KMS-11 (cell line): ENCODE measurements at regions not wholly inside any gene's neighbourhood (a gene's known extent, or its start where the extent isn't known, plus 50 kb on each side); places are given as distances from the start of the nearest gene placed in this dataset.

Experiments
- H2AFZ ChIP-seq: fragments of 200-600 bp; sonication (generic); 2 replicates; pipeline ENCODE4 v1.6.1; 2016; ENCODE audit warnings: antibody characterized with exemption, mixed run types, low read depth
- H3K27ac ChIP-seq: fragments of 200-600 bp; sonication (generic); 2 replicates; pipeline ENCODE4 v1.6.1; 2016; ENCODE audit warnings: mild to moderate bottlenecking, mixed run types
- H3K27me3 ChIP-seq: fragments of 200-600 bp; sonication (generic); 2 replicates; pipeline ENCODE4 v1.6.1; 2017; ENCODE audit warnings: mild to moderate bottlenecking, low read depth, mixed run types, moderate library complexity; ENCODE audit not compliant: insufficient read depth
- H3K36me3 ChIP-seq: fragments of 200-600 bp; sonication (generic); 2 replicates; pipeline ENCODE4 v1.6.1; 2017; ENCODE audit warnings: mild to moderate bottlenecking, mixed run types; ENCODE audit not compliant: insufficient read depth
- H3K4me1 ChIP-seq: fragments of 200-600 bp; sonication (generic); 2 replicates; pipeline ENCODE4 v1.6.1; 2016; ENCODE audit warnings: mild to moderate bottlenecking, low read depth, mixed run types; ENCODE audit not compliant: poor library complexity, severe bottlenecking
- H3K4me2 ChIP-seq: fragments of 200-600 bp; sonication (generic); 2 replicates; pipeline ENCODE4 v1.7.0; 2016; ENCODE audit warnings: mild to moderate bottlenecking, mixed run types
- H3K4me3 ChIP-seq: fragments of 200-600 bp; sonication (generic); IDR thresholded peaks from 2 replicates; pipeline ENCODE4 v1.6.1; 2017; ENCODE audit warnings: low read depth, low read length, mixed read lengths; ENCODE audit not compliant: insufficient read depth
- H3K79me2 ChIP-seq: fragments of 200-600 bp; sonication (generic); 2 replicates; pipeline ENCODE4 v1.6.1; 2016; ENCODE audit warnings: low read depth, mixed run types; ENCODE audit not compliant: insufficient read depth
- H3K9ac ChIP-seq: fragments of 200-600 bp; sonication (generic); 2 replicates; pipeline ENCODE4 v1.6.1; 2016; ENCODE audit warnings: mild to moderate bottlenecking, mixed run types
- H4K20me1 ChIP-seq: fragments of 200-600 bp; sonication (generic); 2 replicates; pipeline ENCODE4 v1.6.1; 2016; ENCODE audit warnings: mild to moderate bottlenecking, mixed run types; ENCODE audit not compliant: insufficient read depth
- CTCF ChIP-seq: fragments of 200-600 bp; sonication (generic); conservative IDR thresholded peaks from 2 replicates; pipeline ENCODE4 v1.6.1; 2017; ENCODE audit warnings: low read depth, mild to moderate bottlenecking, antibody characterized with exemption, low read length, moderate library complexity, mixed read lengths

DNA sequence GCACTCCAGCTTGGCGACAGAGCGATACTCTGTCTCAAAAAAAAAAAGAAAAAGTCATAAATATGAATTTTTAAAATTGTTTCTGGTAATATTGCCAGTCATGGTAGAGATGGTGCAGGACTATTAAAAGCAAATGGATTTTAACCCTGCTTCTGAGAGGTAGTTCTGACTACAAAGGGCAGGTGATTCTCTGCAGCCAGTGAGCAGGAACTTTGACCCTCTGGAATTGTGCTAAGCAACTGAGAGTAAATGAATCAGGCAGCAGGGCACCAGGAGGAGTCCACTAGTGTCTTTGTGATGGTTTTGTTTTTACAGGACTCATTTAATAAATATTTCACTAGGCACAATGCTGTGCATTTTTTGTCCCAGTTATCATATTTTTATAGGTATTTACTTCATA is 781.2 kb downstream of the TLE4 start:
- Histone ChIP-seq H3K27ac (no peak overlapping the region), H2AFZ (no peak overlapping the region), H3K4me3 (no peak overlapping the region), H3K9ac (no peak overlapping the region), H3K36me3 (no peaks in the 10 kb centered on the region), H3K79me2 (no peaks in the 10 kb centered on the region), H4K20me1 (no peaks in the 10 kb centered on the region), H3K4me2 (no peak overlapping the region), H3K4me1 (no peaks in the 10 kb centered on the region), H3K27me3 (no peaks in the 10 kb centered on the region)
- TF ChIP-seq CTCF = no peak

DNA sequence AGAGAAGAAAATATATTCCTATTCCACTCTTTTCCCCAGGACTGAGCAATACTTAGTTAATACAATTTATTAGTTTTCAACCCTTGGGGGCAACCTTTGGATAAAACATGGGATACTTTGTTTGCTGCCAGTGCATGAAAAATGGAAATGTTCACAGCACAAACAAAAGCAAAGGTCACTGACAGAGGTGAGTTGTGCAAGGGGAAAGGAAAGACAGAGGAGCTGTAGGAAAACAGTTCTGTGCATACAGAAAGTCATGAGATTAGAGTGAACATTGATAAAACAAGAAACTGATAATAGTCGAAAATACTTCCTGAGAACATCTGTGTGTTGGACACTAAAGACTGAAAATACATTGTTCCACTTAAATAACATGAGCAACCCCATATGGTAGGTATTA is 779.8 kb downstream of the TLE4 start:
- no peak overlapping the region for H3K4me3 ChIP-seq
- no peaks in the 10 kb centered on the region for H4K20me1 ChIP-seq
- H2AFZ ChIP-seq = no peak overlapping the region
- H3K36me3 ChIP-seq = no peaks in the 10 kb centered on the region
- H3K4me1 ChIP-seq = no peaks in the 10 kb centered on the region
- H3K4me2 ChIP-seq = no peak overlapping the region
- H3K9ac ChIP-seq = no peak overlapping the region
- H3K27me3 ChIP-seq = no peaks in the 10 kb centered on the region
- TF ChIP-seq CTCF = no peak
- no peak overlapping the region for H3K27ac ChIP-seq
- H3K79me2 ChIP-seq = no peaks in the 10 kb centered on the region

GRCh38 chr9:80326105-80326504 is 754.3 kb downstream of the TLE4 start:
- no peak overlapping the region for H2AFZ ChIP-seq
- no peak overlapping the region for H3K4me3 ChIP-seq
- no peaks in the 10 kb centered on the region for H3K79me2 ChIP-seq
- no peaks in the 10 kb centered on the region for H3K27me3 ChIP-seq
- TF ChIP-seq CTCF = no peak
- H3K27ac ChIP-seq = no peak overlapping the region
- H3K4me1 ChIP-seq = no peaks in the 10 kb centered on the region
- no peak overlapping the region for H3K4me2 ChIP-seq
- no peaks in the 10 kb centered on the region for H3K36me3 ChIP-seq
- no peaks in the 10 kb centered on the region for H4K20me1 ChIP-seq
- H3K9ac ChIP-seq = no peak overlapping the region

DNA sequence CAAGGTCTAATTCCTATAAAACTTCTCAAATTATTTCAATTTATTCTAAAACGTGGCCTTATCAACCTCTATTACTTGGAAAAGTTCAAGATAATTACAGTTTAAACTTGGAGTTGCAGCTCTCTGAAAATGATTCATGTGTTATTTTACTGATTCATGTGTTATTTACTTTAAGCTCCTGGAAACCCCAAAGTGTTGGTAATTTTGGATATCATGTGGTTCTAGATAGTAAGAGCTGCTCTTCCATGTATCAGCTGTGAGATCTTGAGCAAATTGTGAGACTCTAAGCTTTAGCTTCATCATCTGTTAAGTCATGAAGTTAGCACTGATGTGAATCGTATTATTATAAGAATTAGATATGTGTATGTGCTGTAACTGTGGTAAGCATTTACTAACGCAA is 749.2 kb downstream of the TLE4 start:
- Histone ChIP-seq H3K4me1 (no peaks in the 10 kb centered on the region), H2AFZ (no peak overlapping the region), H3K4me3 (no peak overlapping the region), H4K20me1 (no peaks in the 10 kb centered on the region), H3K9ac (no peak overlapping the region), H3K79me2 (no peaks in the 10 kb centered on the region), H3K36me3 (no peaks in the 10 kb centered on the region), H3K27me3 (no peaks in the 10 kb centered on the region), H3K27ac (no peak overlapping the region), H3K4me2 (no peak overlapping the region)
- TF ChIP-seq CTCF = no peak

DNA sequence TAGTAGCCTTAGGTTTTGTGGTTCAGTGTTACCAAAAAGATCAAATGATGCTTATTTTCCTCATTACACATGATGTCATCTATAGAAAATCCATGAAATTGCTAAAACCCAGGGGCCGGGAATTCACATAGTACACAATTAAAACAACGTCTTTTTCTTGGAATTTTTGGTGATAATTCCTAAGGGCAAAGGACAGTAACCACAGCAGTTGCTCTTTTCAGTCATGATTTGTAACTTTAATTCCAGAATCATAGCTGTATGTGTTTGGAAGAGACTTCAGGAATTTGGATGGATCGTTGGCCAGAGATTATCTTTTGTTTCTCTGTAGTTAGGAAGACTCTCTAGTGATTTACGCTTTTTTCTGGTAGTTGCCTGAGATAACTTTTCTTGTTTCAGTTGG is 748.7 kb downstream of the TLE4 start:
- Histone ChIP-seq H3K4me3 (no peak overlapping the region), H3K79me2 (no peaks in the 10 kb centered on the region), H3K4me1 (no peaks in the 10 kb centered on the region), H4K20me1 (no peaks in the 10 kb centered on the region), H3K27me3 (no peaks in the 10 kb centered on the region), H3K9ac (no peak overlapping the region), H3K27ac (no peak overlapping the region), H2AFZ (no peak overlapping the region), H3K4me2 (no peak overlapping the region), H3K36me3 (no peaks in the 10 kb centered on the region)
- TF ChIP-seq CTCF = no peak
